ENCODE measurements at regions not wholly inside any gene's neighbourhood (a gene's known extent, or its start where the extent isn't known, plus 50 kb on each side); places are given as distances from the start of the nearest gene placed in this dataset.

DNA sequence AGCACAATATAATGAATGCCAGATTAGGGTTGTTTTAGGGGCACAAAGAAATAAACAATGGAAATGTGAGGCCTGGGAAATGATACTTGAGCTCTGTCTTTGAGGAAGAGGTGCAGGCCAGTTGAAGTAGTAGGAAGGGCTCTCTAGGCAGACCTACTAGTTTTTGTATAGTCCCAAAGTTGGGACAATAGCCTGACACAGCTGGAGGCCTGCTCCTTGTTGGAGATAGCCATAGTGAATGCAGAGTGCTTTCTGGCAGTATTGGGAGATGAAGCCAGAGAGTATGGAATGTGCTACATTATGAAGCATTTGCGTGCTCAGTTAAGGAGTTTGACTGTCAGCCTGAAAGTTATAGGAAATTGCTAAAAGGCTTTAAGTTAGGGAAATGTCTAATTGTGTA, 251.2 kb upstream of the ZPLD1 start:
- Mint-ChIP-seq H3K4me3 (ENCODE audit: unreplicated experiment) (no peak overlapping the region), H3K36me3 (ENCODE audit: insufficient read depth, unreplicated experiment) (no peaks in the 10 kb centered on the region), H3K9me3 (ENCODE audit: unreplicated experiment) (no peaks in the 10 kb centered on the region), H3K4me1 (ENCODE audit: low read depth, unreplicated experiment) (no peaks in the 10 kb centered on the region), H3K27ac (ENCODE audit: unreplicated experiment) (no peak overlapping the region), H3K27me3 (ENCODE audit: insufficient read depth, unreplicated experiment) (no peaks in the 10 kb centered on the region)
- Histone ChIP-seq H3K27me3 (replicated peaks; ENCODE audit: control insufficient read depth, insufficient read depth, low read length) (no peaks in the 10 kb centered on the region), H3K4me3 (ENCODE audit: low read depth, low read length) (no peak overlapping the region), H3K4me1 (peaks cover 33% of the 10 kb centered on the region), H3K36me3 (ENCODE audit: control insufficient read depth, insufficient read depth, low read length) (no peaks in the 10 kb centered on the region), H3K9me3 (no peaks in the 10 kb centered on the region)
- no TSS peak for BruUV-seq (replicated peaks)
- ChIA-PET POLR2A (no interaction called here), CTCF (no interaction called here)
- DNase-seq = no peak
- TF ChIP-seq, protein P1, sequence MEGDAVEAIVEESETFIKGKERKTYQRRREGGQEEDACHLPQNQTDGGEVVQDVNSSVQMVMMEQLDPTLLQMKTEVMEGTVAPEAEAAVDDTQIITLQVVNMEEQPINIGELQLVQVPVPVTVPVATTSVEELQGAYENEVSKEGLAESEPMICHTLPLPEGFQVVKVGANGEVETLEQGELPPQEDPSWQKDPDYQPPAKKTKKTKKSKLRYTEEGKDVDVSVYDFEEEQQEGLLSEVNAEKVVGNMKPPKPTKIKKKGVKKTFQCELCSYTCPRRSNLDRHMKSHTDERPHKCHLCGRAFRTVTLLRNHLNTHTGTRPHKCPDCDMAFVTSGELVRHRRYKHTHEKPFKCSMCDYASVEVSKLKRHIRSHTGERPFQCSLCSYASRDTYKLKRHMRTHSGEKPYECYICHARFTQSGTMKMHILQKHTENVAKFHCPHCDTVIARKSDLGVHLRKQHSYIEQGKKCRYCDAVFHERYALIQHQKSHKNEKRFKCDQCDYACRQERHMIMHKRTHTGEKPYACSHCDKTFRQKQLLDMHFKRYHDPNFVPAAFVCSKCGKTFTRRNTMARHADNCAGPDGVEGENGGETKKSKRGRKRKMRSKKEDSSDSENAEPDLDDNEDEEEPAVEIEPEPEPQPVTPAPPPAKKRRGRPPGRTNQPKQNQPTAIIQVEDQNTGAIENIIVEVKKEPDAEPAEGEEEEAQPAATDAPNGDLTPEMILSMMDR (IDR thresholded peaks at IDR 0.05; ENCODE audit: insufficient read depth in 1 of 2, low read depth in 1 of 2, low read length in 1 of 2, severe bottlenecking in 1 of 2, unreplicated experiment in 1 of 2) = no peak
- intact Hi-C loops (cut with micrococcal nuclease; ENCODE audit: unreplicated experiment) = no loop called here

DNA sequence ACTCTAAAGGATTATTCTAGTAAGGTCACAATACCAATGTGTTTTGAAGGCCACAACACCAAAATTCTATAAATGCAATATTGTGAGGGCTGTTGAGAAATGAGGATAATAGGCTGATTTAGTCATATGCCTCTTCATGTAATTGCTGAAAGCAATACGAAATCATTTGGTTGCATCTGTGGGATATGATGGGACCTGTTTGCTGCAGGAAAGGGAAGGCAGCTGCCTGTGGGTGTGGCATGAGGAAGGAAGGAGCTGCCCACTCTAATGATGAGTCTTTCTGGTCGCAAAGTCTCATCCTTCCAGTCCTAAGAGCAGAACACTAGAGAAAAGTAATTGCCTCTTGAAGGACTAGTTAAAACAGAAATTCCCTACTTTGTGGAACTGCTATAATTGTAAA, 245.3 kb upstream of the ZPLD1 start:
- H3K4me3 Mint-ChIP-seq (ENCODE audit: unreplicated experiment) = no peak overlapping the region
- no TSS peak for BruUV-seq (replicated peaks)
- TF ChIP-seq, protein P1 (IDR thresholded peaks at IDR 0.05; ENCODE audit: insufficient read depth in 1 of 2, low read depth in 1 of 2, low read length in 1 of 2, severe bottlenecking in 1 of 2, unreplicated experiment in 1 of 2) = no peak
- DNase-seq = no peak
- H3K4me1 Mint-ChIP-seq (ENCODE audit: low read depth, unreplicated experiment) = peaks cover 7% of the 10 kb centered on the region
- no peak overlapping the region for H3K4me3 ChIP-seq (ENCODE audit: low read depth, low read length)
- H3K36me3 ChIP-seq (ENCODE audit: control insufficient read depth, insufficient read depth, low read length) = no peaks in the 10 kb centered on the region
- H3K9me3 Mint-ChIP-seq (ENCODE audit: unreplicated experiment) = peaks cover 9% of the 10 kb centered on the region
- POLR2A ChIA-PET = no interaction called here
- peaks cover 6% of the 10 kb centered on the region for H3K36me3 Mint-ChIP-seq (ENCODE audit: insufficient read depth, unreplicated experiment)
- CTCF ChIA-PET = no interaction called here
- H3K4me1 ChIP-seq = no peaks in the 10 kb centered on the region
- H3K27me3 Mint-ChIP-seq (ENCODE audit: insufficient read depth, unreplicated experiment) = no peaks in the 10 kb centered on the region
- intact Hi-C loops (cut with micrococcal nuclease; ENCODE audit: unreplicated experiment) = no loop called here
- no peaks in the 10 kb centered on the region for H3K9me3 ChIP-seq
- no peaks in the 10 kb centered on the region for H3K27me3 ChIP-seq (replicated peaks; ENCODE audit: control insufficient read depth, insufficient read depth, low read length)
- no peak overlapping the region for H3K27ac Mint-ChIP-seq (ENCODE audit: unreplicated experiment)

DNA sequence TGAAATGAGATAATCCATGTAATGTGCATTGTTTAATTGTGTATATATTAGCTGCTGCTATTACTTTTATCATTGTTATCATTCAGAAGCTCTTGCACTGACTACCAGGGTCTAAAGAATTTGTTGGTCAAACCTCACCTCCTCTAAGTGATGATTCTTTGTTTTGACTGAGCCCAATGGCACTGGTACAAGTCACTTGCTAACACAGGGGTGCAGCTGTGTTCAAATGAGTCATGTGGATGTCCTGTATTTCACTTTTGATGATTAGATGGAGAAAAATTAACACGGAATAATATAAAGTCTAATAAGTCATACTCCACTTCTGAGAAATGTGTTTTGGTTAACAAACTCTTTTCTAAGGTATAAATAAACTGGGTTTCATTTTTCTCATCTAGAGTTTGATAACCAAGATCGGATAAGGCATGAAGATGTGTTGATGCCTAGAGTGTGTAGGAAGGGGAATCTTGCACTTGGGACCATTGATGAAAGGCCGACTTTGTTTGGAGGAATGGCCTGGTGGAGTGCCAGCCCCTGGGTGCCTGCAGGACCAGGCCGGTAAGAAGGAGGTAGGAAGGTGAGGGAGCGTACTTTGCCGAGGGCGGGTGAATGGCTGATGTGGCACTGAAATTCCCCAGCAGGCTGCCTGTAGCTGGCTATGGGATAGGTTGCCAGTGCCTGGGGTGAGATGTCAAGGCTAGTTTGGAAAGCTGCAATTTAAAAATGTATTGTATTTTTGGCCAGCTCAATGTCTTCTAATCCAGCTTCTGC, 244.7 kb upstream of the ZPLD1 start:
- no peak overlapping the region for H3K27ac Mint-ChIP-seq (ENCODE audit: unreplicated experiment)
- no peak overlapping the region for H3K4me3 Mint-ChIP-seq (ENCODE audit: unreplicated experiment)
- H3K36me3 Mint-ChIP-seq (ENCODE audit: insufficient read depth, unreplicated experiment) = peaks cover 6% of the 10 kb centered on the region
- peaks cover under 1% of the 10 kb centered on the region; the same call in 1 of the 2 replicates for H3K4me1 ChIP-seq
- TF ChIP-seq, protein P1 (IDR thresholded peaks at IDR 0.05; ENCODE audit: insufficient read depth in 1 of 2, low read depth in 1 of 2, low read length in 1 of 2, severe bottlenecking in 1 of 2, unreplicated experiment in 1 of 2) = no peak
- no TSS peak for BruUV-seq (replicated peaks)
- H3K27me3 Mint-ChIP-seq (ENCODE audit: insufficient read depth, unreplicated experiment) = no peaks in the 10 kb centered on the region
- no peak overlapping the region for H3K4me3 ChIP-seq (ENCODE audit: low read depth, low read length)
- no peaks in the 10 kb centered on the region for H3K36me3 ChIP-seq (ENCODE audit: control insufficient read depth, insufficient read depth, low read length)
- peaks cover 9% of the 10 kb centered on the region for H3K9me3 Mint-ChIP-seq (ENCODE audit: unreplicated experiment)
- peaks cover 11% of the 10 kb centered on the region for H3K4me1 Mint-ChIP-seq (ENCODE audit: low read depth, unreplicated experiment)
- H3K27me3 ChIP-seq (replicated peaks; ENCODE audit: control insufficient read depth, insufficient read depth, low read length) = no peaks in the 10 kb centered on the region
- no peak for DNase-seq
- intact Hi-C loops (cut with micrococcal nuclease; ENCODE audit: unreplicated experiment) = no loop called here
- no peaks in the 10 kb centered on the region for H3K9me3 ChIP-seq
- ChIA-PET CTCF (no interaction called here), POLR2A (no interaction called here)

Measured in Caco-2 (cell line).